Anterior cingulate cortex (tissue), 58 donors: ENCODE measurements at regions not wholly inside any gene's neighbourhood (a gene's known extent, or its start where the extent isn't known, plus 50 kb on each side); places are given as distances from the start of the nearest gene placed in this dataset.
A peak's percentile ranks its signal among the peaks of the same experiment; 100 is the strongest.

ENCODE experiments used
- DNase-seq, 58 donors: peaks; one replicate each; lab custom pipeline; 2025; lab: John Stamatoyannopoulos, UW

- DNase-seq = no peak
Observed at GRCh38 chr18:41165625-41166024, 789.4 kb upstream of the PIK3C3 start.

- DNase-seq = no peak
Observed at GRCh38 chr18:41162781-41163180, 792.3 kb upstream of the PIK3C3 start.

GRCh38 chr18:41162191-41162590 lies 792.8 kb upstream of the PIK3C3 start:
- DNase-seq = no peak

GRCh38 chr18:41155910-41156851 lies 798.9 kb upstream of the PIK3C3 start:
- no peak for DNase-seq

GRCh38 chr18:41155025-41155424 lies 800.0 kb upstream of the PIK3C3 start:
- DNase-seq = no peak

- DNase-seq = no peak
Observed at GRCh38 chr18:41153871-41154270, 801.2 kb upstream of the PIK3C3 start.

GRCh38 chr18:41150316-41150715 lies 804.7 kb upstream of the PIK3C3 start:
- no peak for DNase-seq

- DNase-seq = peak in 1 of 58 donors; percentile 7
Observed at GRCh38 chr18:41146301-41146700, 808.7 kb upstream of the PIK3C3 start.

GRCh38 chr18:41145516-41145915 lies 809.5 kb upstream of the PIK3C3 start:
- no peak for DNase-seq

- no peak for DNase-seq
Observed at GRCh38 chr18:41144441-41144840, 810.6 kb upstream of the PIK3C3 start.

- no peak for DNase-seq
Observed at GRCh38 chr18:41140506-41140905, 814.5 kb upstream of the PIK3C3 start.

GRCh38 chr18:41135146-41135545 lies 819.9 kb upstream of the PIK3C3 start:
- DNase-seq = no peak

GRCh38 chr18:41134426-41134825 lies 820.6 kb upstream of the PIK3C3 start:
- DNase-seq = no peak

GRCh38 chr18:41131050-41131449 lies 824.0 kb upstream of the PIK3C3 start:
- no peak for DNase-seq

- DNase-seq = no peak
Observed at GRCh38 chr18:41128545-41128944, 826.5 kb upstream of the PIK3C3 start.

GRCh38 chr18:41128126-41128525 lies 826.9 kb upstream of the PIK3C3 start:
- DNase-seq = no peak

GRCh38 chr18:41126541-41127235 lies 828.3 kb upstream of the PIK3C3 start:
- no peak for DNase-seq

- no peak for DNase-seq
Observed at GRCh38 chr18:41121116-41121826, 833.8 kb upstream of the PIK3C3 start.

GRCh38 chr18:41119031-41119430 lies 836.0 kb upstream of the PIK3C3 start:
- no peak for DNase-seq

GRCh38 chr18:41113885-41114482 lies 841.0 kb upstream of the PIK3C3 start:
- DNase-seq = no peak

GRCh38 chr18:41099451-41099850 lies 855.6 kb upstream of the PIK3C3 start:
- DNase-seq = no peak
